Stimulated activated CD4-positive, alpha-beta T cell treated with anti-CD3 and anti-CD28 coated beads, TNF-alpha, amount 100 ng/mL, for 4 hours (primary cell): ENCODE measurements at regions not wholly inside any gene's neighbourhood (a gene's known extent, or its start where the extent isn't known, plus 50 kb on each side); places are given as distances from the start of the nearest gene placed in this dataset.
"Not testable (repeated sequence)": the region's sequence is repeated elsewhere in the genome, so short reads cannot be mapped to it uniquely, and the experiment has no call there.

ENCODE experiments used
- DNase-seq, 3 experiments: peaks; one replicate each; pipeline ENCODE4 v3.0.0-alpha.2; 2020; ENCODE audit warnings: low read depth in 3 of 3

DNA sequence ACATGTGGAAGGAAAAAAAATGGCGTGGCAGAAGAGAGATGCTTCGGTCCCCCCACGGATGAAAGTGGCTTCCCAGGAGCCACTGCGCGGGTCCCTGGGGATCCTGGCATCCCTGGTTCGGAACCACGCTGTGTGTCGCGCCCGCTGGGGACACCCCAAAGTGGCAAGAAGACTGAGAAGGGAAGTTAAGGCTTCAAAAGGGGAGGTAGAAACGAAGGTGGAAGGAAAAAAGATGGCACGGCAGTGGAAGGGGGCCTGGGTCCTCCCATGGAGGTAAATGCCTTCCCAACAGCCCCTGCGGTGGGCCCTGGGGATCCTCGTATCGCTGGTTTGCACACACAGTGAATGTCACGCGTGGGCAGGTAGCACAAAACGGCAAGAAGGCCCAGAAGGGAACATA is 281.7 kb downstream of the ALG10 start:
- no peak for DNase-seq

DNA sequence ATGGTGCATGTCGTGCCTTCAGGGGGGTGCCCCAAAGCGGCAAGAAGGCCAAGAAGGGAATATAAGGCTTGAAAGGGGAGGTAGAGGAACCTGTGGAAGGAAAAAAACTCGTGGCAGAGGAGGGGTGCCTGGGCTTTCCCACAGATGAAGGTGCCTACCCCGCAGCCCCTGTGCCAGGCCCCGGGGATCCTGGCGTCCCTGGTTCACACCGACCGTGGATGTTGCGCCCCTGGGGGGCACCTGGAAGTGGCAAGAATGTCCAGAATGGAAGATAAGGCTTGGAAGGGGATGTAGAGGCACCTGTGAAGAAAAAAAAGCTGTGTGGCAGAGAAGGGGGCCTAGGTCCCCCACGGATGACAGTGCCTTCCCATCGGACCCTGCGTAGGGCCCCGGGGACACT is 282.2 kb downstream of the ALG10 start:
- no peak for DNase-seq

DNA sequence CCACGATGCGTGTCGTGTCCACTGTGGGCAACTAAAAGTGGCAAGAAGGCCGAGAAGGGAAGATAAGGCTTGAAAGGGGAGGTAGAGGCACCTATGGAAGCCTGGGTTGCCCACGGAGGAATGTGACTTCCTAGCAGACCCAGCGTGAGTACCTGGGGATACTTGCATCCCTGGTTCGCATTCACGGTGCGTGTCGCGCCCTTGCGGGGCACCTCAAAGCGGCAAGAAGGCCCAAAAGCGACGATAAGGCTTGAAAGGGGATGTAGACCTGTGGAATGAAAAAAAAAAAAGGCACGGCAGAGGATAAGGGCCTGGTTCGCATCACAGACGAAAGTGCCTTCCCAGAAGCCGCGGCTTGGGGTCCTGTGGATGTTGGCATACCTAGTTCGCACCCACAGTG is 282.9 kb downstream of the ALG10 start:
- DNase-seq = no peak

DNA sequence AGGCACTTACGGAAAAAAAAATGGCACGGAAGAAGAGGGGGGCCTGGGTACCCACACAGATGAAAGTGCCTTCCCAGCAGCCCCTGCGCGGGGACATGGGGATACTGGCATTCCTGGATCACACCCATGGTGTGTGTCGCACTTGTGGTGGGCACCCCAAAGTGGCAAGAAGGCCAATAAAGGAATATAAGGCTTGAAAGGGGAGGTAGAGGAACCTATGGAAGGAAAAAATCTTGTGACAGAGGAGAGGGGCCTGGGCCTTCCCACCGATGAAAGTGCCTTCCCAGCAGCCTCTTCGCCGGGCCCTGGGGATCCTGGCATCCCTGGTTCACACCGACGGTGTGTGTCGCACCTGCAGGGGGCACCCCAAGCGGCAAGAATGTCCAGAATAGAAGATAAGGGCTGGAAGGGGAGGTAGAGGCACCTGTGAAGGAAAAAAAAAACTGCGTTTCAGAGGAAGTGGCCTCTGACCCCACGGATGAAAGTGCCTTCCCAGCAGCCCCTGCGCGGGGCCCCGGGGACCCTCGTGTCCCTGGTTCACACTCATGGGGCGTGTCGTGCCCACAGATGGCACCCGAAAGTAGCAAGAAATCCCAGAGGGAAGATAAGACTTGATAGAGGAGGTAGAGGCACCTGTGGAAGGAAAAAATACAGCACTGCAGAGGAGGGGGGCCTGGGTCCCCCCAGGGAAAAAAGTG is 284.0 kb downstream of the ALG10 start:
- DNase-seq = no peak

DNA sequence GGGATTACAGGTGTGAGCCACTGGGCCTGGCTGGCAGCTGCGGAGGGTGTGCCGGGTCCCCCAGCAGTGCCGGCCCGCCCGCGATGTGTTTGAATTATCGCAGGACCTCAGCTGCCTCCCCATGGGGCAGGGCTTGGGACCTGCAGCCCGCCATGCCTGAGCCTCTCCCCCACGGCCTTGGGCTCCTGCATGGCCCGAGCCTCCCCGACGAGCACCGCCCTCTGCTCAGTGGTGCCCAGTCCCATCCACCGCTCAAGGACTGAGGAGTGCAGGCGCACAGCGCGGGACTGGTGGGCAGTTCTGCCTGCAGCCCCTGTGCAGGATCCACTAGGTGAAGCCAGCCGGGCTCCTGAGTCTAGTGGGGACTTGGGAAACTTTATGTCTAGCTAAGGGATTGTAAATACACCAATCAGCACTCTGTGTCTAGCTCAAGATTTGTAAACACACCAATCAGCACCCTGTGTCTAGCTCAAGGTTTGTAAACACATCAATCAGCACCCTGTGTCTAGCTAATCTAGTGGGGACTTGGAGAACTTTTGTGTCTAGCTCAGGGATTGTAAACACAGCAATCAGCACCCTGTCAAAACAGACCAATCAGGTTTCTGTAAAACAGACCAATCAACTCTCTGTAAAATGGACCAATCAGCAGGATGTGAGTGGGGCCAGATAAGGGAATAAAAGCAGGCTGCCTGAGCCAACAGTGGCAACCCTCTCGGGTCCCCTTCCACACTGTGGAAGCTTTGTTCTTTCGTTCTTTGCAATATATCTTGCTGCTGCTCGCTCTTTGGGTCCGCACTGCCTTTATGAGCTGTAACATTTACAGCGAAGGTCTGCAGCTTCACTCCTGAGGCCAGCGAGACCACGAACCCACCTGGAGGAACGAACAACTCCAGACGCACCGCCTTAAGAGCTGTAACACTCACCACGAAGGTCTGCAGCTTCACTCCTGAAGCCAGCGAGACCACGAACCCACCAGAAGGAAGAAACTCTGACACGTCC is 287.8 kb downstream of the ALG10 start:
- not testable (repeated sequence) for DNase-seq

DNA sequence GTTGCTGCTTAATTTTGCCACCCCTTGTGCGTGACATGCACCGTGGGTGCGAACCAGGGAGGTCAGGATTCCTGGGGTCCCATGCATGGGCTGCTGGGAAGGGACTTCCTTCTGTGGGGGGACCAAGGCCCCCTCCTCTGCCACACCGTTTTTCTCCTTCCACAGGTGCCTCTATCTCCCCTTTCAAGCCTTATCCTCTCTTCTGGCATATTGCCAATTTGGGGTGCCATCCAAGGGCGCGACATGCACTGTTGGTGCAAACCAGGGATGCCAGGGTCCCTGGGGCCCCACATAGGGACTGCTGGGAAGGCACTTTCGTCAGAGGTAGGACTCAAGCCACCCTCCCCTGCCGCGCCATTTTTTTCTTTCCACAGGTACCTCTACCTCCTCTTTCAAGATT is 289.0 kb downstream of the ALG10 start:
- DNase-seq = no peak

DNA sequence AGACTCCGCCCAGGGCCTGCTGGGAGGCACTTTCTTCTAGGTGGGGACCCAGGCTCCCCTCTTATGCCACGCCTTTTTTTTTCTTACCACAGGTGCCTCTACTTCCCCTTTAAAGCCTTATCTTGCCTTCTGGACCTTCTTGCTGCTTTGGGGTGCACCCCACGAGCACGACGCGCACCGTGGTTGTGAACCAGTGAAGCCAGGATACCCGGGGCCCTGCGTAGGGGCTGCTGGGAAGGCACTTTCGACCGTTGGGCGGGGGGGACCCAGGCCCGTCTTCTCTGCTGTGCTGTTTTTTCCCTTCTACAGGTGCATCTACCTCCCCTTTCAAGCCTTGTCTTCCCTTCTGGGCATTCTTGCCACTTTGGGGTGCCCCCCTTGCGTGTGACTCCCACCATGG is 305.4 kb downstream of the ALG10 start:
- no peak for DNase-seq

DNA sequence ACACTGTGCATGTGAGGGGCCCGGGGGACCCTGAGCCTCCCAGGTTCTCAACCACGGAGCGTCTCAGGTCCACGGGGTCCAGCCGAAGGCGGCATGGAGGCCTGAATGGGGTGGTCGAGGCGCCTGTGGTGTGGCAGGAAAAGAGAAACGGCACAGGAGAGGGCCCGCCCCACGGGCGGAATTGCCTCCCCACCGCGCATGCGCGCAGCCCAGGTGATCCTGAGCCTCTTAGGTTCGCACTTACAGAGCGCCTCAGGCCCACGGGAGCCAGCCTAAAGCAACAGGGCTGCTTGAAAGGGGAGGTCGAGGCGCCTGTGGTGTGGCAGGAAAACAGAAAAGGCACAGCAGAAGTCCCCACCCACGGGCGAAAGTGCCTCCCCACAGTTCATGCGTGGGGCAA is 311.0 kb downstream of the ALG10 start:
- no peak for DNase-seq

DNA sequence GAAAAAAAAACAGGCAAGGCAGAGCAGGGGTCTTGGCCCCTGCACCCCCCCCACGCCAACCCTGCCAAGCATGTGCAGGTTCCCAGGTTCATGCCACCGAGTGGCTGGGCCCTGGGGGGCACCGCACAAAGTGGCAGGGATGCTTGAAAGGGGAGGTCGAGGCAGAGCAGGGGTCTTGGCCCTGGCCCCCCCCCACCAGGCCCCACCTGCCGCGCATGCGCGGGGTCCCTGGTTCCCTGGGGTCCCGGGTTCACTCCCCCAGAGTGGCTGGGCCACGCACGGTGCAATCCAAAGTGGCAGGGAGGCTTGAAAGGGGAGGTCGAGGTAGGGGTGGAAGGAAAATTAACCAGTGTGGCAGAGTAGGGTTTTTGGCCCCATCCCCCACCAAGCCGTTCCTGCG is 312.2 kb downstream of the ALG10 start:
- no peak for DNase-seq

DNA sequence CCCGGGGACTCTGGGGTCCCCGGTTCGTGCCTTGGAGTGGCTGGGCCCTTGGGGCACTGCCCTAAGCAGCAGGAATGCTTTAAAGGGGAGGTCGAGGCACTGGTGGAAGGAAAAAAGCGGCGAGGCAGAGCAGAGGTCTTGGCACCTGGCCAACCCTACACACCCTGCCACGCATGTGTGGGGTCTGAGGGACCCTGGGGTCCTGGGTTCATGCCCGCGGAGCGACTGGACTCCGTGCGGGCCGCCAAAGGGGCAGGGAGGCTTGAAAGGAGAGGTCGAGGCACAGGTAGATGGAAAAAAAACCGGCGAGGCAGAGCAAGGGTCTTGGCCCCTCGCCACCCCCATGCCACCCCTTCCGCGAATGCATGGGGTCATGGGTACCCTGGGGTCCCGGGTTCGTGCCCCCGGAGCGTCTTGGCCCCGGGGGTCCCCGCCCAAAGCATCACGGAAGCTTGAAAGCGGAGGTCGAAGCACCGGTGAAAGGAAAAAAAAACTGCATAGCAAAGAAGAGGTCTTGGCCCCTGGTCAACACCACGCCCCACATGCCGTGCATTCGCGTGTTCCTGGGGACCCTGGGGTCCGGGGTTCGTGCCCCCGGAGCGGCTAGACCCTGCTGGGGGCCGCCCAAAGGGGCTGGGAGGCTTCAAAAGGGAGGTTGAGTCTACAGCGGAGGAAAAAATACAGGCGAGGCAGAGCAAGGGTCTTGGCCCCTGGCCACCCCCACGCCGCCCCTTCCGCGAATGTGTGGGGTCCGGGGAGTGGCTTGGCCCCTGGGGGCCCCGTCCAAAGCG is 312.9 kb downstream of the ALG10 start:
- no peak for DNase-seq

DNA sequence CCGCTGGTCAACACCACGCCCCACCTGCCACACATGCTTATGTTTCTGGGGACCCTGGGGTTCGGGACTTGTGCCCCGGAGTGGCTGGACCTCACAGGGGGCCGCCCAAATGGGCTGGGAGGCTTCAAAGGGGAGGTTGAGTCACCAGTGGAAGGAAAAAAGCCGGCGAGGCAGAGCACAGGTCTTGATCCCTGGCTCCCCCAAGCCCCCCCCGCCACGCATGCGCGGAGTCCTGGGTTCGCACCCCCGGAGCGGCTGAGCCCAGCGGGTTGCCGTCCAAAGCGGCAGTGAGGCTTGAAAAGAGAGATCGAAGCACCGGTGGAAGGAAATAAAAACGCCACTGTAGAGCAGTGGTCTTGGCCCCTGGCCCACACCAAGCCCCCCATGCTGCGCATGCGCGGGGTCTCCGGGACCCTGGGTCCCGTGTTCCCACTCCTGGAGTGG is 313.5 kb downstream of the ALG10 start:
- no peak for DNase-seq

DNA sequence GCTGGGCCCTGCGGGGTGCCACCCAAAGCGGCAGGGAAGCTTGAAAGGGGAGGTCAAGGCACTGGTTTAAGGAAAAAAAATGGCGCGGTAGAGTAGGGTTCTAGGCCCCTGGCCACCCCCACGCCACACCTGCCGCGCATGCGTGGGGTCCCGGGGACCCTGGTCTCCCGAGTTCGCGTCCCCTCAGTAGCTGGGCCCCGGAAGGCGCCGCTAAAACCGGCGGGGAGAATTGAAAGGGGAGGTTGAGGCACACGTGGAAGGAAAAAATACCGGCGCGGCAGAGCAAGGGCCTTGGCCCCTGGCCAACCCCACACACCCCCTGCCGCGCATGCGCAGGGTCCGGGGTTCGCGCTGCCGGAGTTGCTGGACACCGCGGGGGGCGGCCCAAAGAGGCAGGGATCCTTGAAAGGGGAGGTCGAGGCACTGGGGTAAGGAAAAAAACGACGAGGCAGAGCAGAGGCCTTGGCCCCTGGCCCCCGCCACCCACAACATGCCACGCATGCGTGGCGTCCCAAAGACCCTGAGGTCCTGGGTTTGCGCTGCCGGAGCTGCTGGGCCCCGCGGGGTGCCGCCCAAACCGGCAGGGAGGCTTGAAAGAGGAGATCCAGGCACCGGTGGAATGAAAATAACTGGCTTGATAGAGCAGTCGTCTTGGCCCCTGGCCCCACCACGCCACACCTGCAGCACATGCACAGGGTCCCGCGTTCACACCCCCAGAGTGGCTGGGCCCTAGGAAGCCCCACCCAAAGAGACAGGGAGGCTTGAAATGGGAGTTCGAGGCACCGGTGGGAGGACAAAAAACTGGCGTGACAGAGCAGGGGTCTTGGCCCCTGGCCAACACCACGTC is 314.5 kb downstream of the ALG10 start:
- no peak for DNase-seq

DNA sequence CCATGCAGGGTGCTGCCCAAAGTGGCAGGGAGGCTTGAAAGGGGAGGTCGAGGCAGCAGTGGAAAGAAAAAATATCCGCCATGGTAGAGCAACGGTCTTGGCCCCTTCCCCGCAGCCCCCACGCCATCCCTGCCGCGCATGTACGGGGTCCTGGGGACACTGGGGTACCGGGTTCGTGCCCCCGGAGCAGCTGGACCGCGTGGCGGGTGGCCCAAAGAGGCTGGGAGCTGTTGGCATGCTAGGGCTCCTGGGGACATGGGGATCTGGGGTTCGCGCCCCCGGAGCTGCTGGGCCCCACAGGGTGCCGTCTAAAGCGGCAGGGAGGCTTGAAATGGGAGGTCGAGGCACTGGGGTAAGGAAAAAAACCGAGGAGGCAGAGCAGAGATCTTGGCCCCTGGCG is 316.5 kb downstream of the ALG10 start:
- DNase-seq = no peak

DNA sequence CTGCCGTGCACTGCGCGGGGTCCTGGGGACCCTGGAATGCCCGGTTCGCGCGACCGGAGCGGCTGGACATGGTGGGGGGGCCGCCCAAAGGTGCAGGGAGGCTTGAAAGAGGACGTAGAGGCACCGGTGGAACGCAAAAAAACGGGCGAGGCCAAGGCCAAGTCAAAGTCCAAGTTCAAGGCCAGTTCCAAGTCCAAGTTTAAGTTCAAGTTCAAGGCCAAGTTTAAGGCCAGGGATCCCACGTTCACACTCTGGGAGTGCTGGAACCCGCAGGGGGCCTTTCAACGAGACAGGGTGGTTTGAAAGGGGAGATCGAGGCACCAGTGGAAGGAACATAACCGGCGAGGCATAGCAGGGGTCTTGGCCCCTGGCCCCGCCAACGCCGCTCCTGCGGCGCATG is 317.6 kb downstream of the ALG10 start:
- no peak for DNase-seq

DNA sequence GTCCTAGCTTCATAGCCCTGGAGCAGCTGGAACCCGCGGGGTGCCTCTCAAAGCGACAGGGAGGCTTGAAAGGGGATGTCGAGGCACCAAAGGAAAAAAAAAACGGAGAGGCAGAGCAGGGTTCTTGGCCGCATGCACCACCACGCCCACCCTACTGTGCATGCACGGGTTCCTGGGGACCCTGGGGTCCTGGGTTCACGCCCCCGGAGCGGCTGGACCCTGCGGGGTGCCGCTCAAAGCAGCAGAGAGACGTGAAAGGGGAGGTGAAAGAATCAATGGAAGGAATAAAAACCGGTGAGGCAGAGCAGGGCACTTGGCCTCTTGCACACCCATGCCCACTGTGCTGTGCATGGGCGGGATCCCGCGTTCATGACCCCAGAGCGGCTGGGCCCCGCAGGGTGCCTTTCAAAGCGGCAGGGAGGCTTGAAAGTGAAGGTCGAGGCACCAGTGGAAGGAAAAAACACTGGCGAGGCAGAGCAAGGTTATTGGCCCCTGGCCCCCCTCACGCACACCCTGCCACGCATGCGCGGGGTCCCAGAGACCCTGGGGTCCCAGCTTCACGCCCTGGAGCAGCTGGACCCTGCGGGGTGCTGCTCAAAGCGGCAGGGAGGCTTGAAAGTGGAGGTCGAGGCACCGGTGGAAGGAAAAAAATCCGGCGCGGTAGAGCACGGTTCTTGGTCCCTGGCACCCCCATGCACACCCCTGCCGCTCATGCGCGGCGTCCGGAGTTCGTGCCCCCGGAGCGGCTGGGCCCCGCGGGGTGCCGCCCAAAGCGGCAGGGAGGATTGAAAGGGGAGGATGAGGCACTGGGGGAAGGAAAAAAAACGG is 318.5 kb downstream of the ALG10 start:
- no peak for DNase-seq

DNA sequence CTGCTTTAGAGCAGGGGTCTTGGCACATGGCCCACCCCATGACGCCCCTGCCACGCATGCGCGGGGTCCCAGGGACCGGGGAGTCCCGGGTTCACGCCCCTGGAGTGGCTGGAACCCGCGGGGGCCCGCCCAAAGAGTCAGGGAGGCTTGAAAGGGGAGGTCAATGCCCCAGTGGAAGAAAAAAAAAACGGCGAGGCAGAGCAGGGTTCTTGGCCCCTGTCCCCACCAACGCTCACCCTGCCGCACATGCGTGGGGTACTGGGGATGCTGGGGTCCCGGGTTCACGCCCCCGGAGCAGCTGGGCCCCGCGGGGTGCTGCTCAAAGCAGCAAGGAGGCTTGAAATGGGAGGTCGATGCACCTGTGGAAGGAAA is 319.1 kb downstream of the ALG10 start:
- no peak for DNase-seq

DNA sequence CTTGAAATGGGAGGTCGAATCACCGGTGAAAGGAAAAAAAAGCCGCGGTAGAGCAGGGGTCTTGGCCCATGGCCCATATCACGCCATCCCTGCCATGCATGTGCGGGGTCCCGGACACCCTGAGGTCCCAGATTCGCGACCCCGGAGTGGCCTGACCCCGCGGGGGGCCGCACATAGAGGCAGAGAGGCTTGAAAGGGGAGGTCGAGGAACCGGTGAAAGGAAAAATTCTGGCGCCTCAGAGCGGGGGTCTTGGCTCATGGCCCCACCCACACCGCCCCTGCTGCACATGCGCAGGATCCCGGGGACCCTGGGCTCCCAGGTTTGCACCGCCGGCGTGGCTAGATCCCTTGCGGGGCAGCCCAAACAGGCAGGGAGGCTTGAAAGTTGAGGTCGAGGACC is 319.8 kb downstream of the ALG10 start:
- DNase-seq = no peak

DNA sequence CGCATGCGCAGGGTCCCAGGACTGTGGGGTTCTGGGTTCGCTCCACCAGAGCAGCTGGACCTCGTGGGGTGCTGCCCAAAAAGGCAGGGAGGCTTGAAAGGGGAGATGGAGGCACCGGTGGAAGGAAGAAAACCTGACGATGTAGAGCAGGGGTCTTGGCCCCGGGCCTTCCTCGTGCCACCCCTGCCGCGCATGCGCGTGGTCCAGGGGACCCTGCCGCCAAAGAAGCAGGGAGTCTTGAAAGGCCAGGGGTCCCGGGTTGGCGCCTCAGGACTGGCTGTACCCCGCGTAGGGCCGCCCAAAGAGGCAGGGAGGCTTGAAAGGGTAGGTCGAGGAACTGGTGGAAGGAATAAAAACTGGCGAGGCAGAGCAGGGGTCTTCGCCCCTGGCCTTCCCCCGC is 321.0 kb downstream of the ALG10 start:
- DNase-seq = no peak

DNA sequence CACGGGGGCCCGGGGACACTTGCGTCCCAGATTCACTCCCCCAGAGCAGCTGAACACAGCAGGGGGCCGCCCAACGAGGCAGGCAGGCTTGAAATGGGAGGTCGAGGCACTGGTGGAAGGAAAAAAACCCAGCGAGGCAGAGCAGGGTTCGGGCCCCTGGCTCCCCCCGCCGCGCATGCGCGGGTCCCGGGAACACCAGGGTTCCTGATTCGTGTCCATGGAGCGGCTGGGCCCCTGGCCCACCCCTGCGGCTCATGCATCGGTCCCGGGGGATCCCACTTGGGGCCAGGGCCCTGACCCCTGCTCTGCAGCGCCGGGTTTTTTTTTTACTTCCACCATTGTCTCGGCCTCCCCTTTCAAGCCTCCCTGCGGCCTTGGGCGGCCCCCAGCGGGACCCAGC is 321.5 kb downstream of the ALG10 start:
- DNase-seq = no peak

DNA sequence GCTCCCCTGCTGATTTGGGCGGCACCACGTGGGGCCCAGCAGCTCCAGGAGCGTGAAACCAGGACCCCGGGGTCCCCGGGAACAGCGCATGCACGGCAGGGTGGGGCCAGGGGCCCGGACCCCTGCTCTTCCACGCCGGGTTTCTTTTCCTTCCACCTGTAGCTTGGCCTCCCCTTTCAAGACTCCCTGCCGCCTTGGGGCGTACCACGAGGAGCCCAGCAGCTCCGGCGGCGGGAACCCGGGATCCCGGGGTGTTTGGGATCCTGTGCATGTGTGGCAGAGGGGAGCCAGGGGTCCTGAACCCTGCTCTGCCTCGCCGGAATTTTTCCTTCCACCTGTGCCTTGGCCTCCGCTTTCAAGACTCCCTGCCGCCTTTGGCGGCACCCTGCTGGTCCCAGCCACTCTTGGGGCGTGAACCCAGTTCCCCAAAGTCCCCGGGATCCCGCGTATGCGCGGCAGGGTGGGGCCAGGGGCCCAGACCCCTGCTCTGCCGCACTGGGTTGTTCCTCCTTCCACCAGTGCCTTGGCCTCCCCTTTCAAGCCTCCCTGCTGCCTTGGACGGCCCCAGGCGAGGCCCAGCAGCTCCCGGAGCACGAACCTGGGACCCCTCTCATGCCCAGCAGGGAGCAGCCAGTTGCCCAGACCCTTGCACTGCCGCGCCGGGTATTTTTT is 322.7 kb downstream of the ALG10 start:
- DNase-seq = no peak
